DOHH2 (cell line): ENCODE measurements at regions not wholly inside any gene's neighbourhood (a gene's known extent, or its start where the extent isn't known, plus 50 kb on each side); places are given as distances from the start of the nearest gene placed in this dataset.
"Not testable (repeated sequence)": the region's sequence is repeated elsewhere in the genome, so short reads cannot be mapped to it uniquely, and the experiment has no call there.

Experiments
- CTCF ChIP-seq: fragments of 200-600 bp; sonication (generic); IDR thresholded peaks from one replicate; pipeline ENCODE4 v1.5.1; 2014; ENCODE audit warnings: antibody characterized with exemption, mild to moderate bottlenecking, low read depth, low read length; ENCODE audit not compliant: poor library complexity, severe bottlenecking
- EZH2phosphoT487 ChIP-seq: fragments of 200-600 bp; sonication (generic); IDR thresholded peaks from 2 replicates; pipeline ENCODE4 v1.6.1; 2017; ENCODE audit warnings: borderline replicate concordance, mild to moderate bottlenecking, antibody characterized with exemption, low read length, moderate library complexity, mixed read lengths

DNA sequence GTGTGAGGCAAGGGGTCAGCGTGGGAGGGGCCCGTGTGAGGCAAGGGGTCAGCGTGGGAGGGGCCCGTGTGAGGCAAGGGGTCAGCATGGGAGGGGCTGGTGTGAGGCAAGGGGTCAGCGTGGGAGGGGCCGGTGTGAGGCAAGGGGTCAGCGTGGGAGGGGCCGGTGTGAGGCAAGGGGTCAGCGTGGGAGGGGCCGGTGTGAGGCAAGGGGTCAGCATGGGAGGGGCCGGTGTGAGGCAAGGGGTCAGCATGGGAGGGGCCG lies 119.2 kb downstream of the SEPTIN14 start:
- not testable (repeated sequence) for TF ChIP-seq CTCF, EZH2phosphoT487
